ENCODE measurements at regions not wholly inside any gene's neighbourhood (a gene's known extent, or its start where the extent isn't known, plus 50 kb on each side); places are given as distances from the start of the nearest gene placed in this dataset.
"Not testable (repeated sequence)": the region's sequence is repeated elsewhere in the genome, so short reads cannot be mapped to it uniquely, and the experiment has no call there.

DNA sequence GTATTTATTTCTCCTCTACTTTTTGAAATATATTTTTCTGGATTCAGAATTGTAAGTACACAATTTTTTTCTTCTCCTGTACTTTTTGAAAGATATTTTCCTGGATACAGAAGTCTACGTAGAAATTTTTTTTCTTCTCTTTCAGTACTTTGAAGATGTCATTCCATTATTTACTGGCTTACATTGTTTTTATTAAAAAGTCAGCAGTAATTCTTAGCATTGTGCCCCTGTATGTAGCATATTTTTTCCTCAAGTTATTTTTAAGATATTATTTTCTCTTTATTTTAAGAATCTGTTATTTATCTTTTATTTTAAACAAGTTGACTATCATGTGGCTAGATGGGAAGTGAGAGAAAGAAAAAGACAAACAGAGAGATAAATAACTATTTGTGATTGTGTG is 119.0 kb upstream of the NPSR1 start:
- Mint-ChIP-seq H3K27me3 (ENCODE audit: low read depth) (no peaks in the 10 kb centered on the region), H3K4me1 (ENCODE audit: low read depth) (no peaks in the 10 kb centered on the region), H3K4me3 (no peak overlapping the region), H3K36me3 (ENCODE audit: low read depth) (no peaks in the 10 kb centered on the region), H3K27ac (no peak overlapping the region), H3K9me3 (peaks cover 15% of the 10 kb centered on the region)
- DNase-seq (ENCODE audit: low spot score), result no peak

DNA sequence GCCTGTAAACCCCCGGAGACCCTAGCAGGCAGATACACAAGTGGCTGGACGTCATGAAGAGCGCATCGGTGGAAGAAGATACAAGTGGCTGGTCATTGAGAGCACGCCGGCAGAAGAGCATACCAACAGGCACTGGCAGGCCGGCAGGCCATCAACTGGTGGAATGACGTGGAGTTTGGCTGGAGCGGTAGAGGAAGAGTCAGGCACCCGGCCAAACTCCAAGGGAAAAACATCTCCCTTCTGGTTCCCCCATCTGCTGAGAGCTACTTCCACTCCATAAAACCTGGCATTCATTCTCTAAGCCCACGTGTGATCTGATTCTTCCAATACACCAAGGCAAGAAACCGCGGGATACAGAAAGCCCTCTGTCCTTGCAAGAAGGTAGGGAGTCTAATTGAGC is 113.4 kb upstream of the NPSR1 start:
- Mint-ChIP-seq H3K36me3 (ENCODE audit: low read depth) (no peaks in the 10 kb centered on the region), H3K4me3 (no peak overlapping the region), H3K9me3 (peaks cover 27% of the 10 kb centered on the region), H3K27ac (no peak overlapping the region), H3K4me1 (ENCODE audit: low read depth) (no peaks in the 10 kb centered on the region), H3K27me3 (ENCODE audit: low read depth) (no peaks in the 10 kb centered on the region)
- DNase-seq (ENCODE audit: low spot score), result no peak

DNA sequence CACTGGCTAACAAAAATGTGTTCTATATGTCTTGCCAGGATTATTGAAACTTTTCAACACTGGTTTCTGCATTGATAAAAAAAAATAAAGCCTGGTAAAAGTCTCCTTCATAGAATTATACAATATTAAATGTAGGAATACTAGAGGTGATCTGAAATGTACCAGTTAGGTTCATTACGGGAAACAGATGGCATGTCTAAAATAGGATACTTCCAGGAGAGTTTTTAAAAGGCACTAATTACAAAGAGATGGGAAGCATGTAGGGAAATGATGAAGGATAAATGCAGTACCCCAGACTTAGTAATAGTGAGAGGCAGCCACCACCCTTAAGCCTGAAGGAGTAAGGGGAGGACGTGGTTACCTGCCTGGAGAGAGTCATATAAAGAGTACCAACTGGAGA is 107.0 kb upstream of the NPSR1 start:
- Mint-ChIP-seq H3K4me1 (ENCODE audit: low read depth) (no peaks in the 10 kb centered on the region), H3K27ac (no peak overlapping the region), H3K36me3 (ENCODE audit: low read depth) (no peaks in the 10 kb centered on the region), H3K4me3 (no peak overlapping the region), H3K27me3 (ENCODE audit: low read depth) (no peaks in the 10 kb centered on the region), H3K9me3 (peaks cover 41% of the 10 kb centered on the region)
- DNase-seq (ENCODE audit: low spot score), result no peak

DNA sequence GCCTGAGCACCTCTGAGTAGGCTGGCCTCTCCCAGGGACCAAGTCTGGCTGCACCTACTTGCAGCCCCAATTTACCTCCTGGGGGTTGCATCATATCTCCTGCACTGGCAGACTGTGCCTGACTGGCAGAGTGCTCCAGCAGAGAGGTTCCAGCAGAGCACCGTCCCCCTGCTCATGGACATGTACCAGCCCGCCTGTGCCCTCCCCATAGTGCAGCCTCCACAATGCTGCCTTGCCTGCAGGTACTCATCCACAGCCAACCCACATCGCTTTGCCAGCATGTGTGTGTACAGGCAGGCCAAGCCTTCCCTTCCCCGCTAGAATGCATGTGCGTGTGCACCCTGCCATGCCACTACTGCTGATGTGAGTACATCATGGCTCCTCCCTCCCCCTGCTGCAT is 105.5 kb upstream of the NPSR1 start:
- H3K27ac Mint-ChIP-seq, result no peak overlapping the region
- H3K27me3 Mint-ChIP-seq (ENCODE audit: low read depth), result no peaks in the 10 kb centered on the region
- peaks cover 43% of the 10 kb centered on the region for H3K9me3 Mint-ChIP-seq
- no peak overlapping the region for H3K4me3 Mint-ChIP-seq
- DNase-seq (ENCODE audit: low spot score), result no peak
- no peaks in the 10 kb centered on the region for H3K4me1 Mint-ChIP-seq (ENCODE audit: low read depth)
- H3K36me3 Mint-ChIP-seq (ENCODE audit: low read depth), result no peaks in the 10 kb centered on the region

DNA sequence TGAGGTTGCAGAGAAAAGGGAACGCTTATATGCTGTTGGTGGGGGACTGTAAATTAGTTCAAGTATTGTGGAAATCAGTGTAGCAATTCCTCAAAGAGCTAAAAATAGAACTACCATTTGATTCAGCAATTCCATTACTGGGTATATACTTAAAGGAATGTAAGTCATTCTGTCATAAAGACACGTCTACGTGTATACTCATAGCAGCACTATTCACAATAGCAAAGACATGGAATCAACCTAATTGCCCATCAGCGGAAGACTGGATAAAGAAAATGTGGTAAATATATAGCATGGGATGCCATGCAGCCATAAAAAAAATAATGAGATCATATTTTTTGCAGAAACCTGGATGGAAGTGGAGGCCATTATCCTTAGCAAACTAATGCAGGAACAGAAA is 100.0 kb upstream of the NPSR1 start:
- H3K4me3 Mint-ChIP-seq, result no peak overlapping the region
- no peaks in the 10 kb centered on the region for H3K4me1 Mint-ChIP-seq (ENCODE audit: low read depth)
- H3K27ac Mint-ChIP-seq, result no peak overlapping the region
- no peak for DNase-seq (ENCODE audit: low spot score)
- no peaks in the 10 kb centered on the region for H3K36me3 Mint-ChIP-seq (ENCODE audit: low read depth)
- no peaks in the 10 kb centered on the region for H3K27me3 Mint-ChIP-seq (ENCODE audit: low read depth)
- peaks cover 38% of the 10 kb centered on the region for H3K9me3 Mint-ChIP-seq

DNA sequence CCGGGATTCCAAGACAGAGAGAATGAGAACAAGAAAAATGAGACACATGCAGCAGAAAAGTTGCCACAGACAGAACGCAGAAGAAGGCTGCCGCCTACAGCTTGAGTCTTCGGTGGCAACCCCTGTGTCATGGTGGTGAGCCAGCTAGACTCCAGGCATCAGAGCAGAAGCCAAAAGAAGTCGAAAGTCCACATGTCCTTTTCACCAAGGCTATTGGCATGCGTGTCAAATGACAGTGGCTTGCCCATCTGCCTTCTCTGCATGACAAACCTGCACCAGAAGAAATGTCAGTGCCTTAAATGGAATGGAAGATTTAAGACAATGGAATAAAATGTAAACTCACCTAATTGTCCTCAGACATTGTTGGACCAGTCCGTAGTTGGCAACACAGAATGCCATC is 93.9 kb upstream of the NPSR1 start:
- Mint-ChIP-seq H3K9me3 (peaks cover 6% of the 10 kb centered on the region), H3K36me3 (ENCODE audit: low read depth) (no peaks in the 10 kb centered on the region), H3K27ac (no peak overlapping the region), H3K4me3 (no peak overlapping the region), H3K27me3 (ENCODE audit: low read depth) (no peaks in the 10 kb centered on the region), H3K4me1 (ENCODE audit: low read depth) (no peaks in the 10 kb centered on the region)
- DNase-seq (ENCODE audit: low spot score), result no peak

DNA sequence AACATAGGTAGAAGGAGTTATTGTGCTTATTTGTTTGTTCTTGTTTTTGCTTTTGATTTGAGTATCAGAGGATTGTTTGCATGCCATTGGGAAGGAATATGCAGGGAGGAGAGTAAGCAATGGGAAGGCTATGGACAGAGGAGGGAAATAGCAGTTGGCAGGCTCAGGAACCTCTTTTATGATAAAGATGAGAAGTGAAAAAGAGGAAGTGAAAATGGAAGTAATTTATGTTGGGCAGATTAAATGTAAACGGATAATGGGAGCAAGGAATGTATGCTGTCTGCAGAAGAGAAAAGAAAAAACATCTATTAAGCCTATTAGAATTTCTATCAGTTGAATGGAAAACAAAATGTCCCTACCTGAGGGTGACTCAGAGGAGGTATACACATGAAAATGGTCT is 90.1 kb upstream of the NPSR1 start:
- Mint-ChIP-seq H3K4me3 (no peak overlapping the region), H3K4me1 (ENCODE audit: low read depth) (no peaks in the 10 kb centered on the region), H3K27me3 (ENCODE audit: low read depth) (no peaks in the 10 kb centered on the region), H3K36me3 (ENCODE audit: low read depth) (no peaks in the 10 kb centered on the region), H3K9me3 (peaks cover 6% of the 10 kb centered on the region), H3K27ac (no peak overlapping the region)
- no peak for DNase-seq (ENCODE audit: low spot score)

DNA sequence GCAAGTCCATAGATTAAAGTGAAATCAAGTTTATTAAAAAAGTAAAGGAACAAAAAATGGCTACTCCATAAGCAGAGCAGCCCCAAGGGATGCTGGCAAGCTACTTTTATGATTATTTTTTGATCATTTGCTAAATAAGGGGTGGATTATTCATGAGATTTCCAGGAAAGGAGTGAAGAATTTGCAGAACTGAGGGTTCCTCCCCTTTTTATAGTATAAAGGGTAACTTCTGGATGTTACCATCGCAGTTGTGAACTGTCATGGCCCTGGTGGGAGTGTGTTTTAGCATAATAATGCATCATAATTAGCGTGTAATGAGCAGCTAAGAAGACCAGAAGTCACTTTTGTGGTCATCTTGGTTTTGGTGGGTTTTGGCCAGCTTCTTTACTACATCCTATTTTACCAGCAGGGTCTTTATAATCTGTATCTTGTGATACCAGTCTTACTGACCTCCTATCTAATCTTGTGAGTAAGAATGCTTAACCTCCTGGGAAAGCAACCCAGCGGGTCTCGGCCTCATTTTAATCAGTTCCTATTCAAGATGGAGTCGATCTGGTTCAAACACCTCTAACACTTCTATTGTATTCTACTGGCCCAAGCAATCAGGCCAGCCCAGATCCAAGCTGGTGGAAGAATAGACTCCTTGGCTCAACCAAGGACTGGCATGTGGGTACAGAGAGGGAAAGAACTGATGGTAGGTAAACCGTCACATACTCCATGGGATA is 87.9 kb upstream of the NPSR1 start:
- no peaks in the 10 kb centered on the region for H3K36me3 Mint-ChIP-seq (ENCODE audit: low read depth)
- H3K4me3 Mint-ChIP-seq, result no peak overlapping the region

DNA sequence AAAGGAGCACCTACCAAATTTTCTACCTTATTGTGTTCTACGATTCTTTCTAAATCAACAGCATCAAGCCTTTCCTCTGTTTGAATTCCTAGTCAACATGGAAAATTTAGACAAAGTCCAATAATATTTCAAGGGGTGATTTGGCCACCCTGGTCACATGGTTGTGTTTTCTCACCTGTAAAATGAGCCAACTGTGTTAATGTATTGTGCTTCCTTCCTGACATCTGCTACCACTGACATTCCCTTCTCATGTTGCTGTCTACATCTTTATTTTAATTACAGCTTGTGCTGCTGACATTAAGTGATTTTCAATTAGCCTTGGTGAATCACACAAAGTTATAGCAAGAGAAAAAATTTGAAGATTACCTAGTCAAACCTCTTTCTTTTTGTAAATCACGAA is 83.0 kb upstream of the NPSR1 start:
- Mint-ChIP-seq H3K36me3 (ENCODE audit: low read depth) (no peaks in the 10 kb centered on the region), H3K4me3 (no peak overlapping the region), H3K27me3 (ENCODE audit: low read depth) (no peaks in the 10 kb centered on the region), H3K27ac (no peak overlapping the region), H3K4me1 (ENCODE audit: low read depth) (no peaks in the 10 kb centered on the region), H3K9me3 (peaks cover 16% of the 10 kb centered on the region)
- DNase-seq (ENCODE audit: low spot score), result no peak

More for the DNA sequence above, 87.9 kb upstream of the NPSR1 start:
- DNase-seq (ENCODE audit: low spot score), result no peak
- Mint-ChIP-seq H3K27ac (no peak overlapping the region), H3K4me1 (ENCODE audit: low read depth) (no peaks in the 10 kb centered on the region), H3K9me3 (peaks cover 11% of the 10 kb centered on the region), H3K27me3 (ENCODE audit: low read depth) (no peaks in the 10 kb centered on the region)

DNA sequence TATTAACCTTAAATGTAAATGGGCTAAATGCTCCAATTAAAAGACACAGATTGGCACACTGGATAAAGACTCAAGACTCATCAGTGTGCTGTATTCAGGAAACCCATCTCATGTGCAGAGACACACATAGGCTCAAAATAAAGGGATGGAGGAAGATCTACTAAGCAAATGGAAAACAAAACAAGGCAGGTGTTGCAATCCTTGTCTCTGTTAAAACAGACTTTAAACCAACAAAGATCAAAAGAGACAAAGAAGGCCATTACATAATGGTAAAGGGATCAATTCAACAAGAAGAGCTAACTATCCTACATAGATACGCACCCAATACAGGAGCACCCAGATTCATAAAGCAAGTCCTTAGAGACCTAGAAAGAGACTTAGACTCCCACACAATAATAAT is 80.1 kb upstream of the NPSR1 start:
- H3K4me3 Mint-ChIP-seq; H3K4me1 Mint-ChIP-seq (ENCODE audit: low read depth); H3K36me3 Mint-ChIP-seq (ENCODE audit: low read depth); H3K27me3 Mint-ChIP-seq (ENCODE audit: low read depth); H3K27ac Mint-ChIP-seq; DNase-seq (ENCODE audit: low spot score): not testable (repeated sequence)
- peaks cover 16% of the 10 kb centered on the region for H3K9me3 Mint-ChIP-seq

DNA sequence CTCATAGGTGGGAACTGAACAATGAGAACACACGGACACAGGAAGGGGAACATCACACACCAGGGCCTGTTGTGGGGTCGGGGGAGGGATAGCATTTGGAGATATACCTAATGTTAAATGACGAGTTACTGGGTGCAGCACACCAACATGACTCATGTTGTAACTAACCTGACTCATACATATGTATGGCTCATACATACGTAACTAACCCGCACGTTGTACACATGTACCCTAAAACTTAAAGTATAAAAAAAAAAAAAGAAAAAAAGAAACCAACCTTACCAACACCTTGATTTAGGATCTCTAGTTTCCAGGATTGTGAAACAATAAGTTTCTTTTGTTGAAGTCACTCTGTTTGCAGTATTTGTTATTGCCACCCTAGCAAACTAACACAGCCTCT is 76.3 kb upstream of the NPSR1 start:
- H3K4me1 Mint-ChIP-seq (ENCODE audit: low read depth); H3K36me3 Mint-ChIP-seq (ENCODE audit: low read depth); H3K27me3 Mint-ChIP-seq (ENCODE audit: low read depth); DNase-seq (ENCODE audit: low spot score); H3K27ac Mint-ChIP-seq; H3K4me3 Mint-ChIP-seq: not testable (repeated sequence)
- H3K9me3 Mint-ChIP-seq, result peaks cover 14% of the 10 kb centered on the region

DNA sequence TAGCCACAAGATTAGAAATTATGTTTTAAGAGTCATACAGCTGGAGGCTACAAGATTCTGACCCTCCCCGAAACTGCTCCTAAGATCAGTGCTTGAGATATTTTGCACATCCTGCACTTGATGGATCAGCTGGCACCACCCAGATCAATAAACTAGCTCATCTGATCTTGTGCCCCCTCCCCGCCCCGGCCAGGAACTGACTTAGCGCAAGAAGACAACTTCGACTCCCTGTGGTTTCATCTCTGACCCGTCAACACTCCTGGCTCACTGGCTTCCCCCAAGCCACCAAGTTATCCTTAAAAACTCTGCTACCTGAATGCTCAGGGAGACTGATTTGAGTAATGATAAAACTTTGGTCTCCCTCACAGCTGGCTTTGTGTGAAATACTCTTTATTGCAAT is 73.5 kb upstream of the NPSR1 start:
- H3K4me1 Mint-ChIP-seq (ENCODE audit: low read depth), result no peaks in the 10 kb centered on the region
- no peak for DNase-seq (ENCODE audit: low spot score)
- H3K27ac Mint-ChIP-seq, result no peak overlapping the region
- no peaks in the 10 kb centered on the region for H3K36me3 Mint-ChIP-seq (ENCODE audit: low read depth)
- no peak overlapping the region for H3K4me3 Mint-ChIP-seq
- H3K27me3 Mint-ChIP-seq (ENCODE audit: low read depth), result no peaks in the 10 kb centered on the region
- H3K9me3 Mint-ChIP-seq, result peaks cover 6% of the 10 kb centered on the region

DNA sequence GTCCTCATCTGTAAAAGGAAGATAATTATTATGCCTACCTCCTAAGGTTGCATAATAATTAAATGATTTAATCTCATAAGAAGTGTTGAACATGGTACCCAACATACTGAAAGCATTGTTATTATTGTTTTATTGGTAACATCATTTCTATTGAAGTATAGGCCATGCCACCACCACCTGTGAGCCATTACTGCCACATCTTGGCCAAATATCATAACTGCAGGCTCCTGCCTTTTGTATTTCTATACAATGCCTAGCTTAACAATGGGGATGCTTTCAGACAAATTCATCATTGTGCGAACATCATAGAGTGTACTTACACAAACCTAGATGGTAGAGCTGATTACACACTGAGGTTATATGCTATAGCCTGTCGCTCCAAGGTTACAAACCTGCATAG is 61.1 kb upstream of the NPSR1 start:
- no peak overlapping the region for H3K27ac Mint-ChIP-seq
- no peaks in the 10 kb centered on the region for H3K27me3 Mint-ChIP-seq (ENCODE audit: low read depth)

DNA sequence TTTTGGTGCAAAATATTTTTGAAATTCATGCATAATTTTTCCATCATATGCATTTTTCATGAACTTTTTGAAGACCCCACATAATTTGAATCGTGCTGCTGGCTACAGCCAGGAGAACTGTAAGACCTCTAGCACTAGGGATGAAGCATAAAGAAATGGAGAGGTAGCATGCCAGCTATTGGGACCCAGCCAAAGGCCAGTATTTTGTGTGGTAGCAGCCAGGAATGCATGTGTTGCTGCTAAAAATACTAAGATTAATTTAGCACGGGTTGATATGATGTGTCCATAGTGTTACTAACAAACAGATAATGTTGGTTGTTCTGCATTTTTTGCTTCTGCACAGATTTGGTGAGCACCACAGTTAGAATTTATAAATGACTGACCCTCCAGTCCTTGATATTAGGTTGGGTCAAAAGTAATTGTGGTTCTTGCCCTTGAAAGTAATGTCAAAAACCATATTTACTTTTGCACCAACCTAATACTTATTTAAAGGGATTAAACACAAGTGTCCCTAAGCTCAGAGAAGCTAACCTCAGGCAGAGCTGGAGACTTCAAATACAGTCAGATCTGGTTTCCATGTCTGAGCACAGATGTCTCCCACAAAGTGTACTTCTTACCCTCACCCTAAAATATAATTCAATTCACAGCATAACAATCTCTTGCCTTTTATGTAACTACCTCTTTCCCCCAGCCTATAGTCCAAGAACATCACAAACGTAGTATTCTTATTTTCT is 54.1 kb upstream of the NPSR1 start:
- H3K4me3 Mint-ChIP-seq, result no peak overlapping the region
- H3K27me3 Mint-ChIP-seq (ENCODE audit: low read depth), result no peaks in the 10 kb centered on the region
- no peak overlapping the region for H3K27ac Mint-ChIP-seq
- H3K36me3 Mint-ChIP-seq (ENCODE audit: low read depth), result no peaks in the 10 kb centered on the region
- no peak for DNase-seq (ENCODE audit: low spot score)
- no peaks in the 10 kb centered on the region for H3K9me3 Mint-ChIP-seq
- no peaks in the 10 kb centered on the region for H3K4me1 Mint-ChIP-seq (ENCODE audit: low read depth)

More for the DNA sequence above, 61.1 kb upstream of the NPSR1 start:
- DNase-seq (ENCODE audit: low spot score), result no peak
- Mint-ChIP-seq H3K4me1 (ENCODE audit: low read depth) (no peaks in the 10 kb centered on the region), H3K4me3 (no peak overlapping the region), H3K9me3 (peaks cover 8% of the 10 kb centered on the region), H3K36me3 (ENCODE audit: low read depth) (no peaks in the 10 kb centered on the region)

Data from T-helper 2 cell treated with Interferon-gamma antibody and Interleukin-4, amounts not matched to agents 5 μg/mL and 100 μg/mL, for 36 hours (primary cell).